HG02884 (cell line): ENCODE measurements at regions not wholly inside any gene's neighbourhood (a gene's known extent, or its start where the extent isn't known, plus 50 kb on each side); places are given as distances from the start of the nearest gene placed in this dataset.
"Not testable (repeated sequence)": the region's sequence is repeated elsewhere in the genome, so short reads cannot be mapped to it uniquely, and the experiment has no call there.

Experiments
- ATAC-seq: cut with Tn5 transposase; IDR thresholded peaks from one replicate; pipeline ENCODE4 v1.9.1; 2021; ENCODE audit warnings: mild to moderate bottlenecking, moderate library complexity; ENCODE audit not compliant: unreplicated experiment

GRCh38 chr12:105480162-105480561 lies 149.7 kb downstream of the C12orf75 start:
- ATAC-seq = no peak

- ATAC-seq = no peak
These were observed 151.2 kb downstream of the C12orf75 start for GRCh38 chr12:105481392-105482300.

DNA sequence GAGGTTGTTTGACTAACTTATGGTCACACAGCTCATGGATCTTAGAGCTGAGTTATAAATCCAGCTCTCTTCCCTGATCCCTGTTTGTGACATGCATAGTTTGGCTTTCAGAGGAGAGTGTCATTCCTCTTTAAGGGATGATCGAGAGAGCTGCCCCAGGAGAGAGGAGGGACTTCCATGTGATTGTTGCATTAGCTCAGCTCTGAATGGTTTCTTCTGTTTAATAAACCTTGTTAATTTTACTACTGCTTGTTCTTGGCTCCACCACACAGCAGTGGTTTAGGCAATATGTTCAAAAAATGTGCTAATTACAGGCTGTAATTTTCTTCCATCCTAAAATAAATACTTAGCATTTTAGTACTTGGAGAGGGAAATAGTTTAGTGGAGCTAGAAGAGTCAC lies 152.5 kb downstream of the C12orf75 start:
- no peak for ATAC-seq

GRCh38 chr12:105483691-105484090 lies 153.2 kb downstream of the C12orf75 start:
- ATAC-seq = no peak

DNA sequence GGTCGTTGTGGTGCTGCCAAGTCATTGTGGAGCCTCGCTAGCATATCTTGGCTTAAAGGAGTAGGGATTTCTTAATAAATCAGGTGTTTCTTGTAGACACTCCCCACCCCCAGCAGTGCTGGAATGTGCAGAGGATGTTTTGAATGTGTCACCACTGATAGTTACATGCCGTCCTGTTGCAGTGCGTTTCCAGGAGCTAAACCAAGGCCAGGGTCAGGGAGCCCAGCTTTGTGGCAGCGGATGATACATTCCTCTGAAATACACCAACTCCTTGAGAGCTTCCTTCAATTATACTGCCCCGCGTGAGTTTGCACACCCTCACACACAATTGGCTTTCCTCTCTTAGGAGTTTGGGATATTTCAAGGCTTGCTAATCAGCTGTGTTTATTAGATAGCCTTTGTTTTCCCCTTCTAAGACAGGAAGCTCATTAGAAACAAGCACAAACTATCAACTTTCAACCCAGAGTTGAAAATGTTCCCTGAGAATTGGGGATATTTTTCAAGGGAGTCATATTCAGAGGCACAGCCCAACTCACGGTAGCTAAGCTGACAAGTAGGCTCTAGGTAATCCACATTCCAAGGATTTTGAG lies 154.9 kb downstream of the C12orf75 start:
- no peak for ATAC-seq

DNA sequence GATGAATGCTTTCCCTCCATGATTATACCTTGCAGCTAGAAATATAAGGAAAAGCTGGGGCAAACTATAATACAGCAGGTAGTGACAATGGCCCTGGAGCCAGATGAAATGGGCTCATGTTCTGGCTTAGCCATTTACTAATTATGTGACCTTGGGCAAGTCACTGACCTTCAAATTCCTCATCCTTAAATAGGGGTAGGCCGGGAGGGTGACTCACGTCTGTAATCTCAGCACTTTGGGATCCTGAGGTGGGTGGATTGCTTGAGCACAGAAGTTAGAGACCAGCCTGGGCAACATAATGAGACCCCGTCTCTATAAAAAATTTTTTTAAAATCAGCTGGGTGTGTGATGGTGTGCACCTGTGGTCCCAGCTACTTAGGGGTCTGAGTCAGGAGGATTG lies 155.4 kb downstream of the C12orf75 start:
- no peak for ATAC-seq

GRCh38 chr12:105487963-105488362 lies 157.5 kb downstream of the C12orf75 start:
- no peak for ATAC-seq

DNA sequence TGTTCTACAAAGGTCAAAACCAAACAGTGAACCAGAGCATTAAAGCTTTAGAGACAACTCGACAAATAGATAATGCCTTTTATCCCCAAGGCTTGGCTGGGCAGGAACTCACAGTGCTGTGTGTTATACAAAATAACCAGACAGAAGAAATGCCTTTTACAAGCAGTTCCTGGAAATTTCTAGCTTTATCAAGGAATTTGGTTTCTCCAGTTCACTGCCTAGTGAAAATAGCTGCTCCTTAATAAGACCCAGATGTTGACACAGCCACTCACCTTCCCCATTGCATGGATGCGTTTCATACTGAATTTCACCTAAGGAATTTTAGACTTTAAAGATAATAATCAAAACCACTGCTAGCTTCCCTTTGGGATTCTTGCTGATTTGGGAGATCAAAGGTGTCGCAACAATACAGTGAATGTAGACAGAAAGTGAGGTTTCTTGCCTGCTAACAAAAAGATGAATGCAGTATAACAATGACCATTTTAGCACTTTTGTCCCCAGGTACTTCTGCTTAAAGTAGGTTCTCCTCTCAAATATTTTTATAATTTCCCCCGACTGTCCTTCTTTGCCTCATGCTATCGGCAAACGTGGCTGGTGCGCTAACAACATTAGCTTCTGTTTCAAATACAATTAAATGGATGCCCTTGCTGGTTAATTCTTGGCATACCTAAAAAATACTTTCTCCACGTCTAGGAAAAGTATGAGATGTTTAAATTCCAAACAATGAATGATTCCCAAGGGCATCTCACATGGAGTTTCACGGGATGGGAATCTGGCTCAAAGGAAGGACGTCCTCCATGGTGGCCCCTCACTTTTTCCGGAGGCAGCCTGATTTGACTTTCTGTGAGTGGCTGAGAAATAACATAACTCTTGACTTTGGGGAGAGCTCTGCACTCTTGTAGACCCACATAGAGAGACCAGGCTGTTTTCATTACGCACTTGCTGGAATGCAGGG lies 162.4 kb downstream of the C12orf75 start:
- ATAC-seq = no peak

DNA sequence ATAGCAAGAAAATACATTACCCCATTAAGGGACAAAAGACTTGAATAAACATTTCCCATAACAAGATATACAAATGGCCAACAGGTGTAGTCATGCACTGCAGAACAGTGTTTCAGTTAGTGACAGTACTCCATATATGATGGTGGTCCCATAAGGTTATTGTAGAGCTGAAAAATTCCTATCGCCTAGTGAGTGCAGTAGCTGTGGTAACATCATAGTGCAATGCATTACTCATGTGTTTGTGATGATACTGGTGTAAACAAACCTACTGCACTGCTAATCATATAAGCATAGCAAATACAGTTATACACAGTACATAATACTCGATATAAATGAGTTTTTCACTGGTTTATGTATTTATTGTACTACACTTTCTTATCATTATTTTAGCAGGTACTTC lies 168.7 kb downstream of the C12orf75 start:
- no peak for ATAC-seq

GRCh38 chr12:105500676-105501075 lies 170.2 kb downstream of the C12orf75 start:
- ATAC-seq = not testable (repeated sequence)

DNA sequence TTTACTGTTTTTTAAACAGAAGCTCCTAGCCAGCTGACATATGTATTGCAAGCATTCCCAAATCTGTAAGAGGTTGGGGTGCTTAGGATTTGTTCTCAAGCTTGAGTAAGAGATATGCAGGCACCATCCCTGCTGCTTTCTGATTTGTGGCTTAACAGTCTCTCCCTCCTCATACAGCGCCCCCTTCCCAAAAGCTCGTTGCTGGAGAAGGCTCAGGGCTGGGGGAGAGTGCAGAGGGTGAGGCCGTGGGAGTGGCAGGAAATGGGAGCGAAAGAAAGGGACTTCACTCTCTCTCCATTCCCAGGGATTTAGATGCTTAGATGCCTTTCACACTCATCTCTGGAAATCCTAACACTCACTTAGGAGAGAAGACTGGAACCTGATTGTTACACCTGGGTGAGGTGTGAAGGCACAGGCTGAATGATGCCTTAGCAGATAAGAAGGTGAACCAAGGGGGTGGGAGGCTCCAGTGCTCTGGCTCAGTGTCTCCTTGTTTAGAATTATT lies 172.0 kb downstream of the C12orf75 start:
- ATAC-seq = no peak

- no peak for ATAC-seq
These were observed 173.1 kb downstream of the C12orf75 start for GRCh38 chr12:105503619-105504018.

DNA sequence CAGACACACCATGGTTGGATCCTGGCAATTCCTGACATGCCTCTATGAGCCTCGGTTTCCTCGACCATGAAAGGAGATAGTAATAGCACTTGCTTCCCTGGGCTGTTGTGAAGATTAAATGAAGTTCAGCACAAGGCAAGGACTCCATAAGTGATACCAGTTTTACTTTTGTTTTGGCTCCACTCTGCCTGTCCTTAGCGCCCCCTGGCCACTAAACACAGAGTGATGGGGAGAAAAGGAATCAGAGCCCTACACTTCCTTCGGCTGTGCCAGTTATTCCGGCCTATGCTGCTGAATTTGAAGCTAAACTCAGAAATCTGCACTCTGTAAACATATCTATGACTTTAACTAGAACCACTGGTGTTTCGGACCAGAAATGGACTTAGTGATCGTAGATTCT lies 173.8 kb downstream of the C12orf75 start:
- ATAC-seq = no peak

DNA sequence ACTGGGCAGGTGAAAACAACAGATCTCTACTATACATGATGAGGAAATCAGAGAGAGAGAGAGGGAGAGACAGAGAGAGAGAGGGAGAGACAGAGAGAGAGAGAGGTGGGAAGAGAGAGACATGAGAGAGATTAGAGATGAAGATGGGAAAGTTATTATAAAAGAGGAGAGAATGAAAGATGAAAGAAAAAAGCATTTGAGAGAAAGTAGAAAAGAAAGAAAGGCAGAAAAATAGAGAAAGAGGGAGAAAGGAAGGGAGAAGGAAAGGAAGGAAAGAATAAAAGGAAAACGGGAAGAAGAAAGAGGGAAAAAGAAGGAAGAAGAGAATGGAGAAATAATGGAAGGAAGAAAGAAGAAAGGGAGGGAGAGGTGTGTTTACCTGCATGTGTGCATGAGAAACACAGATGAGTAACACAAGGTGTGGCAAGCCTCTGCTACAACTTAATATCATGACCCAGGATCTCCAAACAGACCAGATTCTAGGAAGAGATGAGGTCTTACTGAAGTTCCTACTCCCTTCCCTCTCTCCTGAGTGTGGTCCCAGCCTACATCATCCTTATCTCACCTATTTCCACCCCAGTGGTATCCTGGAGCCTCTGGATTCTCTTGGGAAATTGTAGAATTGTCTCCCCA lies 176.3 kb downstream of the C12orf75 start:
- ATAC-seq = no peak

DNA sequence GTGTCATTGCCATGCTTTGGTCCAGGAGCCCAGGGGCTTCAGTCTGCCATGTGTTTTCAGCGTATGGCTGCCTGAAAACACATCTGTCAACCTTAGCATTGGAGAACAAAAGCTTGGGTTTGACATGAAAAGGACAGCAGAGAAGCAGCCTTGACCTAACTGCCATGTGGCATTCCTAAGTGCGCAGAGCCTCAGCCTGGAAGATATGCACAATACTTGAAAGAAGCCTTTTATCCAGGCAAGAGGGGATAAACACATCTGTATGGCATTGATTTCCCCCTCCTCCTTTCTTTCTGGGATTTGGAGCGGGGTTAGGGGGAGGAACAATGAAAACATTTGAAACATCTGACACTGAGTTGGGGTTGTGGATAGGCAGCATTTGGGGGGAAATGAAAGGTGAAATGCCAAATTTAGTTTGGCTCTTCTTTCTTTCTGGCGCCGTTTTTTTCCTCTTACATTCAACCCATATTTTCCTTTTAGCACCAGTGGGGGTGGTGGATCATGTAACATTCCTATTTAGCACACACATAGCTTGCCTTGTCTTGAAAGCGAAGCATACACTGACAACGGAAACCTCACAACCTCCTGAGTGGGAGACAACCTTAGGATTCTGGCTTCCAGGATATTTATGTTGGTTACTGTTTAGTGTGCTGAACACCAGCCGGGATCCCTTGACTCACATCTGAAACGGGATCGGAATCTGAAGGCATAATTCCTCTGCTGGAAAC lies 177.0 kb downstream of the C12orf75 start:
- ATAC-seq = no peak

- ATAC-seq = no peak
These were observed 177.6 kb downstream of the C12orf75 start for GRCh38 chr12:105508096-105508495.

DNA sequence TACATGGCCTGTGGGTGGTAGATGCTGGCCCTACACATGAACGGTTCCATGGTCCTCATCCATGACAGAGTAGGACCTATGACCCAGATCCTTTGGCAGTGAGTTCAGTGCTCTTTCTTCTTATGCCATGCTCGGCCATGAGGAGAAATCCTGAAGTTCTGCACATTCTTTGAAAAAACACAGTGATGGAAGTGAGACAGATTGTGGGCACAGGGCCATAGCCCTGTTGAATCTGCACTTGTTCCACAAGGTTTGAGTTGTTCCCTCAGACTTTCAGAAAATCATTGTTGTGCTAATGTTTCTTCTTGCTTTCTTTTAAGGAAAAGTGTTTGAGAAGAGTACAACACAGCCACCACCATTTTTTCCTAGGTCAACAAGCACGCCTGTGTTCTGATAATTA lies 180.0 kb downstream of the C12orf75 start:
- no peak for ATAC-seq

- not testable (repeated sequence) for ATAC-seq
These were observed 182.4 kb downstream of the C12orf75 start for GRCh38 chr12:105512861-105513260.

GRCh38 chr12:105522166-105522825 lies 191.8 kb downstream of the C12orf75 start:
- ATAC-seq = no peak
